NB4 (cell line): ENCODE measurements at regions not wholly inside any gene's neighbourhood (a gene's known extent, or its start where the extent isn't known, plus 50 kb on each side); places are given as distances from the start of the nearest gene placed in this dataset.

Experiments used
- POLR2A ChIP-seq: IDR thresholded peaks from 2 replicates; pipeline ENCODE4 v1.6.1; 2011; ENCODE audit warnings: mild to moderate bottlenecking; ENCODE audit not compliant: insufficient read length; ENCODE audit errors: extremely low read depth
- TF ChIP-seq, protein P1 (sequence below): IDR thresholded peaks from one replicate; pipeline ENCODE4 v1.5.1; 2012; ENCODE audit warnings: low read depth, low read length

DNA sequence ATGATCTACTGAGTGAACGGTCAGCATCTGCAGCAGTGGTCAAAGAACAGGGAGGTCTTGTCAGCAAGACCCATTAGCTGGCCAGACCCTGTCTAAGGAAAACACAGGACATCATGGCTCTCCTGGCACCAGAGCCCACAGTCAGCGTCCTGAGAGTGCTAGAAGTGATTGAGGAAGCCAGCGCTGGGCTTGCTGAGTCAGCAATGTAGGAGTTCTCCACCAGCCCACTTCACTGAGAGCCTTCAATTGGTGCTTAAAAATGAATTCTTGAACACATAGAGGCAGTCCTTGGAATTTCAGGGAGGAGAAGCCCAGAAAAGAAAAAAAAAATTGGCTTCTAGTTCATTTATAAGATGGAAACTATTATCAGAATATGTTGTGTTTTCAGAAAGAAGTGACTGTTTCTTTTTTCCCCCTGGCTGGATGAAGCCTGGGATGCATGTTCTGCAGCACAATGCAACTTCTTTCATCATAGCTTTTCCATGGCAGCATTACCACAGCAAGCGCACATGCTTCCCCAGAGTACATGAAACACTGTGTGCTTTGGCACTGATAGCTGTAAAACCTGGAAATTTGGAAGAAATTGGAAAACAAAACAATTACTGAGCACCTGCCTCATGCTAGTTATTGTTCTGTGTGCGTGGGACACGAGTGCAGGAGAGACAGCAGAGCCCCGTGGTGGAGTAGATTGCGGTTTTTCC is 899.9 kb downstream of the C6orf118 start:
- TF ChIP-seq, protein P1, sequence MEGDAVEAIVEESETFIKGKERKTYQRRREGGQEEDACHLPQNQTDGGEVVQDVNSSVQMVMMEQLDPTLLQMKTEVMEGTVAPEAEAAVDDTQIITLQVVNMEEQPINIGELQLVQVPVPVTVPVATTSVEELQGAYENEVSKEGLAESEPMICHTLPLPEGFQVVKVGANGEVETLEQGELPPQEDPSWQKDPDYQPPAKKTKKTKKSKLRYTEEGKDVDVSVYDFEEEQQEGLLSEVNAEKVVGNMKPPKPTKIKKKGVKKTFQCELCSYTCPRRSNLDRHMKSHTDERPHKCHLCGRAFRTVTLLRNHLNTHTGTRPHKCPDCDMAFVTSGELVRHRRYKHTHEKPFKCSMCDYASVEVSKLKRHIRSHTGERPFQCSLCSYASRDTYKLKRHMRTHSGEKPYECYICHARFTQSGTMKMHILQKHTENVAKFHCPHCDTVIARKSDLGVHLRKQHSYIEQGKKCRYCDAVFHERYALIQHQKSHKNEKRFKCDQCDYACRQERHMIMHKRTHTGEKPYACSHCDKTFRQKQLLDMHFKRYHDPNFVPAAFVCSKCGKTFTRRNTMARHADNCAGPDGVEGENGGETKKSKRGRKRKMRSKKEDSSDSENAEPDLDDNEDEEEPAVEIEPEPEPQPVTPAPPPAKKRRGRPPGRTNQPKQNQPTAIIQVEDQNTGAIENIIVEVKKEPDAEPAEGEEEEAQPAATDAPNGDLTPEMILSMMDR, result no peak
- TF ChIP-seq POLR2A, result no peak
